H9 (cell line): ENCODE measurements at regions not wholly inside any gene's neighbourhood (a gene's known extent, or its start where the extent isn't known, plus 50 kb on each side); places are given as distances from the start of the nearest gene placed in this dataset.

Source experiments
- DNase-seq: peaks from one replicate; pipeline ENCODE4 v3.0.0-alpha.2; 2017
- H2AFZ ChIP-seq: one replicate; pipeline ENCODE4 v1.6.1; 2013; ENCODE audit warnings: mild to moderate bottlenecking, low read length, control low read depth, moderate library complexity
- H2AK5ac ChIP-seq: 2 replicates; pipeline ENCODE4 v1.6.1; 2013; ENCODE audit warnings: low read length, control low read depth, mixed read lengths; ENCODE audit not compliant: insufficient read length
- H2BK120ac ChIP-seq: one replicate; pipeline ENCODE4 v1.6.1; 2013; ENCODE audit warnings: low read depth, mild to moderate bottlenecking, low read length, control low read depth, inconsistent platforms; ENCODE audit not compliant: poor library complexity, severe bottlenecking
- H2BK12ac ChIP-seq: 2 replicates; pipeline ENCODE4 v1.6.1; 2013; ENCODE audit warnings: low read length, control low read depth, mixed read lengths, low read depth; ENCODE audit not compliant: insufficient read length
- H2BK15ac ChIP-seq: 2 replicates; pipeline ENCODE4 v1.6.1; 2013; ENCODE audit warnings: low read depth, low read length, control low read depth
- H2BK20ac ChIP-seq: one replicate; pipeline ENCODE4 v1.6.1; 2013; ENCODE audit warnings: low read depth, mild to moderate bottlenecking, low read length, control low read depth, inconsistent platforms; ENCODE audit not compliant: poor library complexity, severe bottlenecking
- H2BK5ac ChIP-seq: 2 replicates; pipeline ENCODE4 v1.6.1; 2013; ENCODE audit warnings: low read length, control low read depth, mixed read lengths; ENCODE audit not compliant: insufficient read length
- H3K14ac ChIP-seq: 2 replicates; pipeline ENCODE4 v1.6.1; 2013; ENCODE audit warnings: low read length, control low read depth; ENCODE audit not compliant: insufficient read depth
- H3K18ac ChIP-seq: 2 replicates; pipeline ENCODE4 v1.6.1; 2013; ENCODE audit warnings: low read depth, mild to moderate bottlenecking, mixed read lengths, low read length, control low read depth; ENCODE audit not compliant: insufficient read length
- H3K23ac ChIP-seq: 2 replicates; pipeline ENCODE4 v1.6.1; 2013; ENCODE audit warnings: low read length, control low read depth, mixed read lengths, low read depth; ENCODE audit not compliant: insufficient read length
- H3K23me2 ChIP-seq: 2 replicates; pipeline ENCODE4 v1.6.1; 2013; ENCODE audit warnings: low read depth, mild to moderate bottlenecking, mixed read lengths, low read length, control low read depth; ENCODE audit not compliant: insufficient read length, poor library complexity, severe bottlenecking
- H3K27ac ChIP-seq: 2 replicates; pipeline ENCODE4 v1.5.1; 2013; ENCODE audit warnings: low read length, control low read depth, mixed read lengths, low read depth; ENCODE audit not compliant: insufficient read length
- H3K27me3 ChIP-seq: 2 replicates; pipeline ENCODE4 v1.6.1; 2013; ENCODE audit warnings: low read length, control low read depth, inconsistent platforms; ENCODE audit not compliant: insufficient read depth
- H3K4ac ChIP-seq: 2 replicates; pipeline ENCODE4 v1.6.1; 2013; ENCODE audit warnings: low read depth, mild to moderate bottlenecking, control low read depth, inconsistent platforms, low read length, moderate library complexity
- H3K4me1 ChIP-seq: 2 replicates; pipeline ENCODE4 v1.6.1; 2013; ENCODE audit warnings: low read length, control low read depth, inconsistent platforms; ENCODE audit not compliant: insufficient read depth
- H3K4me2 ChIP-seq: 2 replicates; pipeline ENCODE4 v1.6.1; 2013; ENCODE audit warnings: low read length, control low read depth, mixed read lengths; ENCODE audit not compliant: insufficient read length, insufficient read depth
- H3K56ac ChIP-seq: 2 replicates; pipeline ENCODE4 v1.6.1; 2013; ENCODE audit warnings: low read depth, mild to moderate bottlenecking, mixed read lengths, low read length, control low read depth; ENCODE audit not compliant: insufficient read length
- H3K79me1 ChIP-seq: 2 replicates; pipeline ENCODE4 v1.6.1; 2013; ENCODE audit warnings: low read depth, mild to moderate bottlenecking, moderate library complexity, low read length, control low read depth, inconsistent platforms; ENCODE audit not compliant: insufficient read depth, poor library complexity, severe bottlenecking
- H3K79me2 ChIP-seq: 2 replicates; pipeline ENCODE4 v1.6.1; 2013; ENCODE audit warnings: low read length, control low read depth, inconsistent platforms; ENCODE audit not compliant: insufficient read depth
- H3K9ac ChIP-seq: 2 replicates; pipeline ENCODE4 v1.6.1; 2013; ENCODE audit warnings: low read length, control low read depth, mixed read lengths; ENCODE audit not compliant: insufficient read length; ENCODE audit errors: extremely low read depth
- H3K9me3 ChIP-seq: one replicate; pipeline ENCODE4 v1.6.1; 2013; ENCODE audit warnings: low read depth, low read length, inconsistent platforms; ENCODE audit not compliant: control insufficient read depth
- H3T11ph ChIP-seq: one replicate; pipeline ENCODE4 v1.6.1; 2013; ENCODE audit warnings: mild to moderate bottlenecking, low read length, control low read depth, inconsistent platforms
- H4K20me1 ChIP-seq: one replicate; pipeline ENCODE4 v1.6.1; 2013; ENCODE audit not compliant: control insufficient read depth, insufficient read length, insufficient read depth
- H4K5ac ChIP-seq: 2 replicates; pipeline ENCODE4 v1.6.1; 2013; ENCODE audit warnings: low read depth, mild to moderate bottlenecking, mixed read lengths, low read length, control low read depth; ENCODE audit not compliant: insufficient read length
- H4K8ac ChIP-seq: replicated peaks from 2 replicates; pipeline ENCODE4 v1.6.1; 2013; ENCODE audit warnings: low read length, control low read depth, mixed read lengths, low read depth; ENCODE audit not compliant: insufficient read length
- H4K91ac ChIP-seq: 2 replicates; pipeline ENCODE4 v1.6.1; 2013; ENCODE audit warnings: low read depth, mild to moderate bottlenecking, moderate library complexity, mixed read lengths, low read length, control low read depth; ENCODE audit not compliant: insufficient read length
- H3K27ac Mint-ChIP-seq, 3 experiments: 2 replicates in 2 of 3; 3 replicates in 1 of 3; pipeline ENCODE4 v1.8.0; 2020 to 2021; ENCODE audit warnings: mixed read lengths in 3 of 3, mild to moderate bottlenecking in 1 of 3, moderate library complexity in 1 of 3
- H3K27me3 Mint-ChIP-seq: 2 replicates; pipeline ENCODE4 v1.8.0; 2021; ENCODE audit warnings: low read depth, mild to moderate bottlenecking, moderate library complexity, mixed read lengths
- H3K36me3 Mint-ChIP-seq, 3 experiments: 2 replicates in 2 of 3; 3 replicates in 1 of 3; pipeline ENCODE4 v1.8.0; 2020 to 2021; ENCODE audit warnings: low read depth in 3 of 3, mixed read lengths in 3 of 3; ENCODE audit not compliant: insufficient read depth in 1 of 3
- H3K4me1 Mint-ChIP-seq, 2 experiments: 2 replicates each; pipeline ENCODE4 v1.8.0; 2020; ENCODE audit warnings: mixed read lengths in 2 of 2
- H3K4me3 Mint-ChIP-seq, 2 experiments: 2 replicates in 1 of 2; 3 replicates in 1 of 2; pipeline ENCODE4 v1.8.0; 2020 to 2021; ENCODE audit warnings: mild to moderate bottlenecking in 2 of 2, mixed read lengths in 2 of 2, moderate library complexity in 1 of 2
- H3K9me3 Mint-ChIP-seq, 2 experiments: 2 replicates in 1 of 2; 3 replicates in 1 of 2; pipeline ENCODE4 v1.8.0; 2020; ENCODE audit warnings: mild to moderate bottlenecking in 2 of 2, mixed read lengths in 2 of 2, moderate library complexity in 1 of 2
- CTCF ChIP-seq: fragments of 200-600 bp; sonication (generic); conservative IDR thresholded peaks from 3 replicates; pipeline ENCODE4 v1.8.0; 2021; ENCODE audit warnings: antibody characterized with exemption, mild to moderate bottlenecking
- WGBS: extraction: QIAGEN DNeasy Blood & Tissue Kit; methylation state at CpG from one replicate; pipeline ENCODE4 v1.1.7; 2013; ENCODE audit warnings: missing lambda C conversion rate, low lambda C conversion rate, mixed read lengths; ENCODE audit not compliant: insufficient read length; ENCODE audit errors: extremely low coverage; 5-methylcytosine and 5-hydroxymethylcytosine counted together

GRCh38 chr15:91461377-91461776 lies 361.3 kb downstream of the SV2B start:
- H3K27me3 Mint-ChIP-seq: no peaks in the 10 kb centered on the region
- H2BK15ac ChIP-seq: no peak overlapping the region
- H3K27ac Mint-ChIP-seq: no peak overlapping the region
- peaks cover 3% of the 10 kb centered on the region in 2 experiments; a peak in 3 of 4 replicates for H3K4me1 Mint-ChIP-seq
- H3K79me2 ChIP-seq: no peaks in the 10 kb centered on the region
- no peak overlapping the region for H3K9ac ChIP-seq
- H3K27me3 ChIP-seq: no peaks in the 10 kb centered on the region
- no peaks in the 10 kb centered on the region for H3K23me2 ChIP-seq
- no peak overlapping the region for H2BK120ac ChIP-seq
- no peak overlapping the region for H3K18ac ChIP-seq
- no peak for TF ChIP-seq CTCF
- H3K4me1 ChIP-seq: no peaks in the 10 kb centered on the region
- no peak overlapping the region for H3T11ph ChIP-seq
- no peak overlapping the region for H2AFZ ChIP-seq
- H2AK5ac ChIP-seq: no peak overlapping the region
- no peak overlapping the region for H3K4me3 Mint-ChIP-seq
- no peaks in the 10 kb centered on the region for H4K20me1 ChIP-seq
- H3K14ac ChIP-seq: no peak overlapping the region
- no peak overlapping the region for H4K5ac ChIP-seq
- no peak overlapping the region for H3K23ac ChIP-seq
- H3K56ac ChIP-seq: no peak overlapping the region
- H2BK20ac ChIP-seq: no peak overlapping the region
- no peak overlapping the region for H3K4me2 ChIP-seq
- H4K91ac ChIP-seq: no peak overlapping the region
- H3K9me3 ChIP-seq: no peaks in the 10 kb centered on the region
- no peak overlapping the region for H3K4ac ChIP-seq
- no peaks in the 10 kb centered on the region for H3K36me3 Mint-ChIP-seq
- no peaks in the 10 kb centered on the region for H3K79me1 ChIP-seq
- no peak overlapping the region for H4K8ac ChIP-seq
- no peak for DNase-seq
- H3K27ac ChIP-seq: no peak overlapping the region
- H3K9me3 Mint-ChIP-seq: no peaks in the 10 kb centered on the region
- H2BK5ac ChIP-seq: no peak overlapping the region
- no CpG with 5 or more reads among the region's 3 CpGs for WGBS
- H2BK12ac ChIP-seq: no peak overlapping the region
